ENCODE measurements at regions not wholly inside any gene's neighbourhood (a gene's known extent, or its start where the extent isn't known, plus 50 kb on each side); places are given as distances from the start of the nearest gene placed in this dataset.

DNA sequence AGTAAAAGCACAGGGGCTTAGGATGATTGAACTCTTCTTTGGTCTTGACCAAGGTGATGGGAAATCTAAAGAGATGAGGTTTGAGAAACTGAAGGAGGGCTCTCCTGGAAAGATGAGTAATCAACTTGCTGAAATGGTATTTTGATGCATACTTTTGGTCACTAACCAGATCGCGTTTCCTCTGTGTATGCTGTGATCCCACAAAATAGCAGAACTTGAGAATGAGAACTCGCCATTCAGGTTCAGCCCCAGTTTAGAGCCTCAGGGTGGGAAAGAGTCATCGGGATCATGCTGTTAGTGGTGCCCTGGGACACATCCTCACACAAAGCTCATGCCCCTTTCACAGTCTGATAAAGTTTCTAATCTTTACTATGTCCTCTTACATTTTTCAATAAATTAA lies 488.8 kb downstream of the ETNK1 start:
- Histone ChIP-seq H3K27ac (replicated peaks) (no peak overlapping the region), H3K36me3 (no peaks in the 10 kb centered on the region), H3K4me1 (no peaks in the 10 kb centered on the region), H3K9me3 (replicated peaks) (no peaks in the 10 kb centered on the region), H3K4me3 (no peak overlapping the region), H3K27me3 (ENCODE audit: low read depth) (no peaks in the 10 kb centered on the region)
- TF ChIP-seq, protein P1, sequence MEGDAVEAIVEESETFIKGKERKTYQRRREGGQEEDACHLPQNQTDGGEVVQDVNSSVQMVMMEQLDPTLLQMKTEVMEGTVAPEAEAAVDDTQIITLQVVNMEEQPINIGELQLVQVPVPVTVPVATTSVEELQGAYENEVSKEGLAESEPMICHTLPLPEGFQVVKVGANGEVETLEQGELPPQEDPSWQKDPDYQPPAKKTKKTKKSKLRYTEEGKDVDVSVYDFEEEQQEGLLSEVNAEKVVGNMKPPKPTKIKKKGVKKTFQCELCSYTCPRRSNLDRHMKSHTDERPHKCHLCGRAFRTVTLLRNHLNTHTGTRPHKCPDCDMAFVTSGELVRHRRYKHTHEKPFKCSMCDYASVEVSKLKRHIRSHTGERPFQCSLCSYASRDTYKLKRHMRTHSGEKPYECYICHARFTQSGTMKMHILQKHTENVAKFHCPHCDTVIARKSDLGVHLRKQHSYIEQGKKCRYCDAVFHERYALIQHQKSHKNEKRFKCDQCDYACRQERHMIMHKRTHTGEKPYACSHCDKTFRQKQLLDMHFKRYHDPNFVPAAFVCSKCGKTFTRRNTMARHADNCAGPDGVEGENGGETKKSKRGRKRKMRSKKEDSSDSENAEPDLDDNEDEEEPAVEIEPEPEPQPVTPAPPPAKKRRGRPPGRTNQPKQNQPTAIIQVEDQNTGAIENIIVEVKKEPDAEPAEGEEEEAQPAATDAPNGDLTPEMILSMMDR (IDR thresholded peaks at IDR 0.05; ENCODE audit: borderline replicate concordance), result no peak
- DNase-seq, result no peak
- intact Hi-C loops (cut with micrococcal nuclease), result no loop called here

DNA sequence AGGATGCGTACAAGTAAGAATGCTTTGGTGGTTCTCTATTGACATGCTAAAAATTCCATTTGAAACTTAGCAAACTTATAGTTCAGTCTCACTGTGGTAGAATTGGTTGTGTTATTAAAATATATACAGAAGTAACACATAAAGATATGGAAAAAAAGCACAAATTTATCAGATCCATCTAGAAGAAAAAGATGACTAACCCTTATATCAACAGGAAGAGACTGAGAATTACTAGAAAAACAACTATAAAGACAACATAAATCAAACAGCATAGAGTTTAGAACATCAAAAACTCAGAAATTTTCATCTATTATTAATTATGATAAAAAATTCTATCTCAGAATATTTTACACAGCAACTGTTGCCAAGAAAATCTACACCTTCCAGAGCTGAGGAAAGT lies 491.0 kb downstream of the ETNK1 start:
- no peak for DNase-seq
- H3K27me3 ChIP-seq (ENCODE audit: low read depth), result no peaks in the 10 kb centered on the region
- no peak overlapping the region for H3K4me3 ChIP-seq
- intact Hi-C loops (cut with micrococcal nuclease), result no loop called here
- TF ChIP-seq, protein P1 (IDR thresholded peaks at IDR 0.05; ENCODE audit: borderline replicate concordance), result no peak
- no peaks in the 10 kb centered on the region for H3K4me1 ChIP-seq
- H3K9me3 ChIP-seq (replicated peaks), result no peaks in the 10 kb centered on the region
- H3K27ac ChIP-seq (replicated peaks), result no peak overlapping the region
- no peaks in the 10 kb centered on the region for H3K36me3 ChIP-seq

DNA sequence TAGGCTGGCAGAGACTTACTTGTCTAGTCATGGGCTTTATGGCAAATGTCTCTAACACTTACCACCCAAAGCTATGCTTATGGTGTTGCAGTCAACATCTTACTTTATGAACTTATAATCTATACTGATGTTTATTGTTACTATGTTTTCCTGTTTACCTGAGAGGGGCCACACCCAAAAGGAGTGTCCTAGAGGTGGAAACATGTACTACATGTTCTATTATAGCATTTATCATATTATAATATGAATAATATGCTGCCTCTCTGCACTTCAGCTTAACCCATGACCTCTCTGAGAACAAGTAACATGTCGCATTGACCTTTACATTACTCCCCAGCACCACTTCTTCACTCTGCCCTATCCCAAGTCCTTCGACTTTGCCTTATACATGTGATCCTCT lies 501.8 kb downstream of the ETNK1 start:
- Histone ChIP-seq H3K4me3 (no peak overlapping the region), H3K36me3 (no peaks in the 10 kb centered on the region), H3K27me3 (ENCODE audit: low read depth) (no peaks in the 10 kb centered on the region), H3K4me1 (no peaks in the 10 kb centered on the region), H3K9me3 (replicated peaks) (no peaks in the 10 kb centered on the region), H3K27ac (replicated peaks) (no peak overlapping the region)
- intact Hi-C loops (cut with micrococcal nuclease), result no loop called here
- TF ChIP-seq, protein P1 (IDR thresholded peaks at IDR 0.05; ENCODE audit: borderline replicate concordance), result no peak
- no peak for DNase-seq

DNA sequence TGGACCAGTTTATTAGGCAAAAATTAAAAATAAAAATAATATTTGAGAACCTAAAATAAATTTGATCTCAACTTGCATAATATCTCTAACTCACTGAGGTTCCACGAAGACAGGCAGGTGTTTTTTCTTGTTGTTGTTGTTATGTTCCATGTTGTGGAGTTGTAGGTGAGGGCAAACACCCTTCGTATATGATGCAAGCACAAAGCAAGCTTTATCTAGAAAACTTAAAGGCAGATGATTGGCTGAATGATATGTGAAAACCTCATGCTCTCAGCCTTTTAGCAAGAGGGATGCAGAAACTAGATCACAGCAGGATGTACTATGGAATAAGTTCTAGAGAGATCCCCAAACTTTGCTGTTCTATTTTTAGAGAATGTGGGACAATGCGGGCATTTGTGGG lies 502.7 kb downstream of the ETNK1 start:
- intact Hi-C loops (cut with micrococcal nuclease), result no loop called here

DNA sequence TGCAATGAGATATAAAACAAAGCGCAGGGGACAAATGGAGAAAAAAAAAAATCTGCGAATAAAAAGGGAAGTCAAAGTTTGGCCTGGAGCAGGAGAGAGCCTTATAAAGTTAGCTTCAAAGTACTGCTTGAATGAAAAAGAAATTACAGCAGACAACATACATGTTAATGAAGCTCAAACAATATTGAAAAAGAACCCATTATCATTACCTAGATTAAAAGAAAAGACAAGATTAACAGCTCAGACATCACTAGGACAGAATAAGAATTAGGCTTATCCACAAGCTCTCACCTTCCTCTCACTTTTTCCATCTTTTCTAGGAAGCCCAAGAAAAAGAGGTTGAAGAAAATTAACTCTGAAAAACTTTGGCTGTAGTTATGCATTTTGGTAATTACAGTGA lies 503.5 kb downstream of the ETNK1 start:
- TF ChIP-seq, protein P1 (IDR thresholded peaks at IDR 0.05; ENCODE audit: borderline replicate concordance), result no peak
- H3K36me3 ChIP-seq, result no peaks in the 10 kb centered on the region
- intact Hi-C loops (cut with micrococcal nuclease), result no loop called here

More for the DNA sequence above, 502.7 kb downstream of the ETNK1 start:
- no peak overlapping the region for H3K27ac ChIP-seq (replicated peaks)
- no peak for DNase-seq
- H3K36me3 ChIP-seq, result no peaks in the 10 kb centered on the region
- no peaks in the 10 kb centered on the region for H3K4me1 ChIP-seq
- no peak overlapping the region for H3K4me3 ChIP-seq
- TF ChIP-seq, protein P1 (IDR thresholded peaks at IDR 0.05; ENCODE audit: borderline replicate concordance), result no peak
- no peaks in the 10 kb centered on the region for H3K27me3 ChIP-seq (ENCODE audit: low read depth)
- no peaks in the 10 kb centered on the region for H3K9me3 ChIP-seq (replicated peaks)

DNA sequence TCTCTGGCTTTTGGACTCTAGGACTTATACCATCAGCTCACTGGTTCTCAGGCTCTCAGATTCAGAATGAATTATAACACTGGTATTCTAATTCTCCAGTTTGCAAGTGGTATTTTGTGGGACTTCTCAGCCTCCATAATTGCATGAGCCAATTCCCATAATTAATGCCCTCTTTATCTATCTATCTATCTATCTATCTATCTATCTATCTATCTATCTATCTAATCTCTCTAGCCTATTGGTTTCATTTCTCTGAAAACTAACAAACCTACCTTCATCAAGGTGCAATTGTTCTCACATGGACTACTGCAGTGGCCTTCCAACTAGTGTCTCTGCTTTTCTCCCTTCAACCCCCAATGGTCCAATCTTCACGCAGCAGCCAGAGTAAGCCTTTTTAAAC lies 507.4 kb downstream of the ETNK1 start:
- intact Hi-C loops (cut with micrococcal nuclease), result no loop called here
- TF ChIP-seq, protein P1 (IDR thresholded peaks at IDR 0.05; ENCODE audit: borderline replicate concordance), result no peak
- no peak overlapping the region for H3K4me3 ChIP-seq
- no peaks in the 10 kb centered on the region for H3K9me3 ChIP-seq (replicated peaks)
- H3K27me3 ChIP-seq (ENCODE audit: low read depth), result no peaks in the 10 kb centered on the region
- H3K36me3 ChIP-seq, result no peaks in the 10 kb centered on the region
- H3K4me1 ChIP-seq, result no peaks in the 10 kb centered on the region
- H3K27ac ChIP-seq (replicated peaks), result no peak overlapping the region
- no peak for DNase-seq

More for the DNA sequence above, 503.5 kb downstream of the ETNK1 start:
- DNase-seq, result no peak
- H3K27me3 ChIP-seq (ENCODE audit: low read depth), result no peaks in the 10 kb centered on the region
- H3K9me3 ChIP-seq (replicated peaks), result no peaks in the 10 kb centered on the region
- no peak overlapping the region for H3K27ac ChIP-seq (replicated peaks)
- H3K4me3 ChIP-seq, result no peak overlapping the region
- H3K4me1 ChIP-seq, result no peaks in the 10 kb centered on the region

Measured in left ventricle myocardium inferior (tissue), 1 donor.